Ecto neural progenitor cell (in vitro differentiated cells): ENCODE measurements at regions not wholly inside any gene's neighbourhood (a gene's known extent, or its start where the extent isn't known, plus 50 kb on each side); places are given as distances from the start of the nearest gene placed in this dataset.

Experiments
- DNase-seq: peaks from one replicate; pipeline ENCODE4 v3.0.0-alpha.2; 2018; ENCODE audit warnings: low spot score

DNA sequence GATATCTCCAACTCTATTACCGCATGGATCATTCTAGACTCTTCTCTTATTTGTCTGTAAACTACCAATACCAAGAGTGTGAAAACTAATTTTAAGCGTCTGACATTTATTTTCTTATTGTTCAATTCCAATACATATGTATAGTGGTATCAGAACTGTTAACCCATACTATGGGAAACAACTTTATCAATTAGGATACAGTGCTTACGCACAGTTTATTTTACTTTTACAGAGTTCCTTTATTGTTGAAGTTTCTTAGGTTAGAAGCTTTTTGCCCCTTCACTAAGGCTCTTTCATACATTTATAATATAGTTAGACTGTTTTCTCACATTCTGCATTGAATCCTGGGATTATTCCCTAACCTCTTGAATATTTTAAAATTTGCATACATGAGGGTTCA is 198.8 kb upstream of the RGPD4 start:
- no peak for DNase-seq

- DNase-seq, result no peak
Measured at GRCh38 chr2:107633580-107634147, 193.0 kb upstream of the RGPD4 start.

GRCh38 chr2:107634172-107634571 is 192.5 kb upstream of the RGPD4 start:
- no peak for DNase-seq

DNA sequence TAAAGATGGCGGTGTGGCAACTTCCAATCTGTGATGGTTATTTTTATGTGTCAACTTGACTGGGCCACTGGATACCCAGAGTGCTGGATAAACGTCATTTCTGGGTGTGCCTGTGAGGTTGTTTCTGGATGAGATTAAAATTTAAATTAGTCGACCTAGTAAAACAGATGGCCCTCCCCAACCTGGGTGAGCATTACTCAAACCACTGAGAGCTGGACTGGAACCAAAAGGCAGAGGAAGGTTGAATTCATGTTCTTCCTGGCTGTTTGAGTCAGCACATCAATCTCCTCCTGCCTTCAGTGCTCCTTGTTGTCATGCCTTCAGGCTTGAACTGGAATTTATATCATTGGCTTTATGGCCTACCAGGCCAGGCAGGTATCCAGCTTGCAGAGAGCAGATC is 190.8 kb upstream of the RGPD4 start:
- no peak for DNase-seq

- DNase-seq, result no peak
Measured at GRCh38 chr2:107645586-107645985, 181.1 kb upstream of the RGPD4 start.

- DNase-seq, result no peak
Measured at GRCh38 chr2:107648781-107649404, 177.8 kb upstream of the RGPD4 start.

GRCh38 chr2:107657049-107657448 is 169.6 kb upstream of the RGPD4 start:
- no peak for DNase-seq

DNA sequence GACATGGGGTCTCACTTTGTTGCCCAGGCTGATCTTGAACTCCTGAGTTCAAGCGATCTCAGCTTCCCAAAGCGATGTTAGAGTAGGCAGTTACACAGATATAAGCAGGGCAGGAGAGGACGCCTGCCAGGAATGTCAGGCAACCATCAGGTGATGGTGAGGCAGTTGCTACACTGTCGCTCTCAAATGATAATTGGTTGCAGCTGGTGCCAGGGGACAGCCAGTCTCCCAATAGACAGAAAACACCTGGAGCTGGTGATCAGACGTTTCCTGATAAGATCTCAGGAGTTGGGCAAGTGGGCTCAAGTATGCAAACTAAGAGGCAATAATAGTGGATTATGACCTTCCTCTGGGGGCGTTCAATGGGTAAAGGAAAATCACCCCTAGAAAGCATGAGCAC is 163.1 kb upstream of the RGPD4 start:
- no peak for DNase-seq

DNA sequence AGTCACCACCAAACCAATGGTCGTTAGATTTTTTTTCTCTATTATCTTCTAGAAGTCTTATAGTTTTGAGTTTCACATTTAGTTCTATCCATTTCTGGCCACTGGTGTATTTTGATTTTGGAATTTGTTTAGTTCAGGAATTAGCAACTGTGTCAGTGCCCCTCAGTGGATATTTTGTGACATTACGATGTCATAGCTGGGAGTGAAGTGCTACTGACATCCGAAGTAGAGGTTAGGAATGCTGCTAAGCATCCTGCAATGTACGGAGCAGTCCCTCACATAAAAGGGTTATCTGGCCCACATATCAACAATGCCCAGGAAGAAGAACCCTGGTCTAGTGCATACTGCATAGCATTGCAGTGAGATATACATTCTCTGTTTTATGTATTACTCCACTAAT is 157.4 kb upstream of the RGPD4 start:
- DNase-seq, result no peak

- DNase-seq, result no peak
Measured at GRCh38 chr2:107681936-107682335, 144.8 kb upstream of the RGPD4 start.

GRCh38 chr2:107684421-107684820 is 142.3 kb upstream of the RGPD4 start:
- no peak for DNase-seq

- no peak for DNase-seq
Measured at GRCh38 chr2:107685421-107685986, 141.2 kb upstream of the RGPD4 start.

DNA sequence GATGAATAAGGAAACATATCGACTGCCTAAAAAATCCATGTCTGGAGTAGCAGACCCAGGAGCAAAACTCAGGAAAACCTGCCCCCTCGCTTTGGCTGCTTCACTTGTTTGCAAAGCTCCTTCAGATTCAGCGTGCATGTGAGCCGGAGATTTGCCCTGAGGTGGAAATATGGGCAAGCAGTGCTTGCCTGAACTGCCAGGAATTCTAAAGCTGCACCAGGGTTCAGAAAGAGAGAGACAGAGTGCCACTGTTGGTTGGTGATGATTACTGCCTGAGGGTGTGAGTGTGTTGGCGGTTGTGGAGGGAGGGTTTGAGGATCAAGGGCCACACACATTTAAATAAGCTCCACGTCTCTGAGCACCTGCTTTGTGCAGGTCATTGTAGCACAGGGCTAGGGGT is 139.6 kb upstream of the RGPD4 start:
- no peak for DNase-seq

DNA sequence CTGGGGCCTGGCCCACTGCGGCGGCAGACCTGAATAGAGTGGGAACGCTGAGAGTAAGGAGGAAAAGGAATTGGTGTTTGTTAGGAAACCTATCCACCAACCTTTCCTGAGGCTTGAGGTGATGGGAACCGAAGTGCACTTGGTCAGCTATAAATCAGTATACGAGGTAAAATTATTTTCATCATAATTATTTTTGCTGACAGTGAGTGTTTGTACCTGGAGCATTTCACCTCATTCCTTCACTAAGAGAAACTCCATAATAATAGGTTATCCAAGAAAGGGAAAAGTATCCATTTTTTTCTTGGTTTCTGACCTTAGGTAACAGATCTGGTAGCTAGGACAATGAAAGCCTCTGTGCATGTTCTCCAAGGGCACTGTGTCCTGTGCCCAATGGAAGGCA is 138.6 kb upstream of the RGPD4 start:
- no peak for DNase-seq

DNA sequence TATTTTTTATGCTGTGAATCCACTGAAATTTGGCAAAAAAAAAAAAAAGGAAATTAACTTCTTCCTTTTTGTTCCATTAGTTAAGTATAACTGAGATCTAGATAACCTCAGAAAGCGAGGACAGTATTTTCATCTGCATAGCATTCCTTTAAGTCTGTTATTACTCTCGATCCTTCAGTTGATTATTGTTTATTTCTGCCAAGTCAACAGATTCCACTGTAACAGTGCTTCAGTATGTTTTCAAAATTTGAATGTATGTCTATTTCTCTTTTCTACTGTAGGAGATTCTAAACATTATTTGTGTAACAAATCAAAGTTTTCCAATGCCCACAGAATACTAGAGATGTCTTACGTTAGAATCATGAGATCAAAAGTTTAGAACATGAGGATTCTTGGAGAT is 133.1 kb upstream of the RGPD4 start:
- DNase-seq, result no peak

GRCh38 chr2:107694667-107695066 is 132.0 kb upstream of the RGPD4 start:
- DNase-seq, result no peak

GRCh38 chr2:107697385-107697784 is 129.3 kb upstream of the RGPD4 start:
- no peak for DNase-seq

DNA sequence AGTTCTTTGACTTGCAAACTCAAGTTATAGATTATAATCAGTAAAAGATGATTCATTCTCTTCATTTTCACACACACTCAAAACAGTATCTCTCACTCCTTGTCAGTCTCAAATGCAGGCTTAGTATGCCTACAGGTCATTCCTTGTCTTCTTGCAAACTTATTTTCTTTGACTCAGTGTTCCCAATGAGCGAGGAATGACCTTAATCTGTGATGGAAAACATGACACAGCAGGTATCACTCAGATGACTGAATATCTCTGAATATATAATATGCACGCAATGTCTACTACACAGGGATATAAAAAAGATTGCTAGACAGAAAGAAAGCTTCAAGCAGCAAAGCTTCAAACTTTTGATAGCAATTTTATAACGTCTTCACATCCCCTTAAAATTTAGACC is 127.8 kb upstream of the RGPD4 start:
- DNase-seq, result no peak

DNA sequence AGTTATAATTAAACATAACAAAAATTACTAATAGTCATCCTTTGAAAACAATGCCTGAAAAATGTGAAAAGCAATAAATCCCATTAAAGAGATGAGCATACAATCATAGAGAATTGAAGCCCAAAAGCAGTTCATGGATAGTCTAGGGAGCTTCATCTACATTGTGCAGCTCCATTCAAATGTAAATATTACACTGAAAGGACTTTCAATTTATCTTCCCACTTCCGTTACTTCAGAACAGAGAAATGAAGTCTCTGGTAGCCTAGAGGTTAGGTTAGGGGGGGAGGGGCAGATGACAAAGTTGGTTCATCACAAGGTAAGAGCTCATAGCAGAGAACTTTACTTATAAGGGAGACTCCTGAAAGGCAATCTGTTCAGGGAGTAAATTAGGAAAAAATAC is 126.6 kb upstream of the RGPD4 start:
- DNase-seq, result no peak

- DNase-seq, result no peak
Measured at GRCh38 chr2:107711941-107712340, 114.8 kb upstream of the RGPD4 start.

- no peak for DNase-seq
Measured at GRCh38 chr2:107712857-107713256, 113.8 kb upstream of the RGPD4 start.

DNA sequence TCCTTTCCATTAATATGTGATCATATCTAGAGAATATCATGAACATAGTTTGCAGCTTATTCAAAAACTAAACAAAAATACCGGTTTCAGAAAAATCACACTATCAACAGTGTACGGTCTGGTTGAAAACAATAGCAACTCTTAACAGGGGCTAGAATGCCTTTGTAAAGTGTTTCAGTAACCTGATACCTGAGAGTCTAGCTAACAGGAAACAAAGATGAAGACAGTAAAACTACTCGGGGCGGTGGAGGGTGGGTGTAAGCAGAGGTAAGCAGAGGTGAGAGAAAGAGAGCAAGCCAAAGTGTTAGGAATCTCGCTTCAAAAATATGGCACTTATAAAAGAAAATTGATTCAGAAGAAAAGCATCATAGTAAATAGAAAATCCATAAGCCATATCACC is 109.0 kb upstream of the RGPD4 start:
- no peak for DNase-seq

DNA sequence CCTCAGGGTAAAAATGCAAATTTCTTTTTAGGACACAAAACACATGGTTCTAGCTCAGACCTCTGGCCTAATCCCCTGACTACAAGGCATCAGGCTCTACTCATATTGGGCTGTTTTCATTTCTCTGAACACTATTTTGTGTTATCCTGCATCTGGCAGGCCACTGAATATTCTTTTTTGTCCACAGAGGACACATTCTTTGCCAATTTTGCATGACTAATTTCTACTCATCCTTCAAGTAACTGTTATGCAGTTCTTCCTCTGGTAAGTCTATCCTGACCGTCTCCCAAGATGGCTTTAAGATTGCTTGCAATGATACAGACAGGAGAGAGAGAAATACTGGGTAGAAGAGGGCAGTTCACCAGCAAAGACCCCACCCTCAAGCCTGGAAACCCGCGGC is 107.6 kb upstream of the RGPD4 start:
- no peak for DNase-seq

DNA sequence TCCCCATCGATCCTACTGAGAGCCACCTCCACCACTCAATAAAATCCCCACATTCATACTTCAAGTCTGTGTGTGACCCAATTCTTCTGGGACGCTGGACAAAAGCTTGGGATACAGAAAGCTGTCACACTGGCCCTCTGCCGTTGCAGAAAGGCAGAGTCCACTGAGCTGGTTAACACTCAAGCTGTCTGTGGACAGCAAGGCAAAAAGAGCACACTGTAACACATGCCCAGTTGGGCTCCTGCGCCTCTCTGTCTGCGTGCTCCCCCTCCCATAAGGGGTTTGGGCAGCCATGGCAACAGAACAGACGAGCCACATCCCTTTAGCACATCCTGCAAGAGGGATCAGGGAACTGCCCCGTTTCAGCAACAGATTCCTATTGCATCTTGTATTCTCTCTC is 106.9 kb upstream of the RGPD4 start:
- DNase-seq, result no peak
